GM19025 (cell line): ENCODE measurements at regions not wholly inside any gene's neighbourhood (a gene's known extent, or its start where the extent isn't known, plus 50 kb on each side); places are given as distances from the start of the nearest gene placed in this dataset.

Experiments used
- ATAC-seq: cut with Tn5 transposase; IDR thresholded peaks from one replicate; pipeline ENCODE4 v1.9.1; 2021; ENCODE audit warnings: mild to moderate bottlenecking, low read depth, moderate library complexity; ENCODE audit not compliant: unreplicated experiment

GRCh38 chr13:109870274-109870673 is 83.9 kb upstream of the IRS2 start:
- no peak for ATAC-seq

DNA sequence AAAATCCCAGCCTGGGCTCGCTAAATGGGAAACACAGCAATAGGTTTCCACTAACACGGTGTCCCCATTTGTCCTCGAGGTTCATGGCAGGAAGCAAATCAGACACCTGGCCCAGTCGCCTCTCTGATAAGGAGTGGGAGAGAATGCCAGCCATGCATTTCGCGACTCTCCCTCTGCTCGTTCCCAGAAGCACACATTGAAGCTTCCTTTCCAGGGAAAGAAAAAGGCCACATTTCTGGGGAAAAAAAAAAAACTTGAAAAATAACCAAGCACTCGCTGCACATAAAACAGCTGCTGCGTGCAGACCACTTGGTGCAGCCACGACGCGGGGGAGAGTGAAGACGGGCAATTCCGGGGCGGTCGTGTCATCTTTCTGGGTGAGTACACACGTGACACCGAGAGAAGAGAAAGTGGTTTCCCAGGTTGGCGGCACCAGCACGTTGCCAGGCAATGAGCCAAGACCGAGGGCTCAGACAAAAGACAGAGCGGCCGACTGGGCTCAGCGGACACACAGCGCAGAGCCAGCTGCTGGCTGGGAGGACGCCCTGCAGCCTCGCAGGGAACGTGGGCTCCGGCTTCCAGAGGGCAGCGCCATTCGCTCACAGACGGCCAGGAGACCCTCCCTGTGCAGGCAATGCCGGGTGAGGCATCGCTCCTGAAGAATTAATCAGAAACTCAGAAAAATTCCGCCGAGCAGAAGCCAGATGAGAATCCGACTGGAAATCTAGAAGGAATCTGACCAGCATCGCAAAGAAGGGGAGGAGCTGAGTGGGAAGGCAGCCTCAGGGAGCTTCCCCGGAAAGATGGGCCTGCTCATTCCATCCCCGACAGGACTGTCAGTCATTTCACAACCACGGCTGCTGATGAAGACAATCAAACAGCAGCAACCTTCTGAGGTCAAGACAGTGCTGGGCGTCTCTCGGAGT is 83.2 kb upstream of the IRS2 start:
- no peak for ATAC-seq

DNA sequence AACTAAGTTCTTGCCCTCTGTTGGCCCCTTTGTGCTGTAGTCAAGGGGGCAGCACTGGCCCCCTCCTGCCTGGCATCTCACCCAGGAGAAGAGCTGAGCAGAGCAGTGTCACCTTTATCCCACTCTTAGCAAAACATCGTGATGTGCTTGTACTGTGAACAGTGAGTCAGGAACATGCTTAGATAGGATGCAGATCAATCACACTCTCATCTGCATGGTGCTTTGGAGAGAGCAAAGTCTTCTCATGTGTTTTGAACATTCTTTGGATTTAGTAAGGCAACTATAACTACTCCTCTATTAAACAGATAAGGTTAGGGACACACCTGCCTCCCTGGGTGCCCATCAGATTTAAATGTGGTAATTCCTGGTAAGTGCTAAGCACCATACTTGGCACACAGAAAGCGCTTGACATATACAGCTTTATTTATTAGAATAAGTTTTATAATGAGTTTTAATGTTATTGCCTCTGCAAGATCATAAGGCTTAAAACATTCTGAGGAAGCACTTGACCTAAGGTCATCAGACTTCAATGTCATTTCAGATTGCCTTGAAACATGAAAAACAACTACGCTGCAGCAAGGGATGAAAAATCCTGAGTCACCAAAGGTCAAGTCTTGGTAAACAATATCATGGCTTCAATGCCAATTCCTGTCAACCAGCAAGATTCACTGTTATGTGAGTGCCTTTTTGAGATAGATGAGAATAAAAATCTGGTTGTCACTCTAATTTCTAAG is 82.4 kb upstream of the IRS2 start:
- no peak for ATAC-seq

GRCh38 chr13:109867766-109868165 is 81.4 kb upstream of the IRS2 start:
- no peak for ATAC-seq

DNA sequence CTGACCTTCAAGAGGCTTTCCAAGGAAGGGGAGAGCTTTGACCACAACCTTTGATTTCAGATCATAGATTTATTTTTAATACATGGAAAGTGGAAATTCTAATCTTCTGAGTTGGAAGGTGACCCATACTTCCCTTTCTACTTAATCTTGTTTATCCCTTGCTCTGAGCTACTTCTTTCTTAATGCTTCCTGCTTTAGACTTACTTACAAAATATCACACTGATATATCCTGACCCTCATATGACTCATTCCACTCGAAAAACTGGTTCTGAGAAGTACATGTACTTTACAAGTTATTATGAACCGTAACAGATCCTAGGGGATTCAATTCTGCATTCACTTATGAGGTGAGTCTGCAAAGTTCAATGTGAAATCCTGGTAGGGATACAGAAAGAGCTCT is 76.2 kb upstream of the IRS2 start:
- ATAC-seq = no peak

DNA sequence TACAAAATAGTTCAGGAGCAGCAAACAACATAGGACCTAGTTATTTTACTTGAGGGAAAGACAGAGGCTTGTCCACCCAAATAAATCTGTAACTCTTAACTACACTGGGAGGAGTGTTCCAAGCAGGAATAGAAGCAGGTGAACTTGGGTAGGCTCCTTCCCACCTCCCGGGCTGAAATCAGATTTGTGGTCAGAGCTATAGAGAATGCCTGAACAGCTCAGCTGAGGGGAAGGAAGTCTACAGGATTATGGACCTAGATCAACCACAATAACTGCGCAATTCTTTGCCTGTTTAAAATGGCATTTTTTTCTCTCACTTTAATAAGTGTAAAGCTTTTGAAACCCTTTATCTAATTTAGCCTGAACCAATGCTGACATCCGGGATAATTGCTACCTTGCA is 73.5 kb upstream of the IRS2 start:
- no peak for ATAC-seq

GRCh38 chr13:109859216-109859835 is 72.9 kb upstream of the IRS2 start:
- no peak for ATAC-seq

GRCh38 chr13:109858319-109858718 is 71.9 kb upstream of the IRS2 start:
- no peak for ATAC-seq

DNA sequence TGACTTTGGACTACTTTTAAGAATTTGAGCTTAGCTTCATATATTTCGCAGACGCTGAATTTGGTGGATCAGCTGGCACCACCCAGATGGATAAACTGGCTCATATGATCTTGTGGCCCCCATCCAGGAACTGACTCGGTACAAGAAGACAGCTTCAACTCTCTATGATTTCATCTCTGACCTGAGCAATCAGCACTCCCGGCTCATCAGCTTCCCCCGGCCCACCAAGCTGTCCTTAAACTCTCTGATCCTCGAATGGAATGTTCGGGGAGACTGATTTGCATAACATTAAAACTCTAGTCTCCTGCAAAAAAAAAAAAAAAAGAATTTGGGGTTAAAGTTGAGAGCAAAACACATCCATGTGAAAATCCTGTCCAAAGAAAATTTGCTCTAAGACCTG is 71.4 kb upstream of the IRS2 start:
- no peak for ATAC-seq

- ATAC-seq = no peak
Measured at GRCh38 chr13:109857325-109857724, 70.9 kb upstream of the IRS2 start.

DNA sequence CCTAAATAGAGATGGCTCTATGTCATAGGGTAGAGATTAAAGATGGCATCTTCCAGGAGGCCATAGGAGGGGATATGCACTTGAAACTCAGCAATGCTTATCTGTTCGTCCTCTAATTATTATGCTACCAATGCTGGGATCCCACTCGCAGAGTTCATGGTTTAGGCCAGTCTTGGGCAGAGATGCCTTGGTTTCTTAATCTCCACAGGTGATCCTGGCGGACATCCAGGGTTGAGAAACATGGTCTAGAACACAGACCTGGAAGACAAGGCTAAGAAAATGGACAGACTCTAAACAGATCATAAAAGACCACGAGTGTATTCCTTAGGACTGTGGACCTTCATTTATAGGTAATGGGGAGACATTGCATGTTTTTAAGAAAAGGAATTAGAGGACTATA is 70.0 kb upstream of the IRS2 start:
- ATAC-seq = no peak

DNA sequence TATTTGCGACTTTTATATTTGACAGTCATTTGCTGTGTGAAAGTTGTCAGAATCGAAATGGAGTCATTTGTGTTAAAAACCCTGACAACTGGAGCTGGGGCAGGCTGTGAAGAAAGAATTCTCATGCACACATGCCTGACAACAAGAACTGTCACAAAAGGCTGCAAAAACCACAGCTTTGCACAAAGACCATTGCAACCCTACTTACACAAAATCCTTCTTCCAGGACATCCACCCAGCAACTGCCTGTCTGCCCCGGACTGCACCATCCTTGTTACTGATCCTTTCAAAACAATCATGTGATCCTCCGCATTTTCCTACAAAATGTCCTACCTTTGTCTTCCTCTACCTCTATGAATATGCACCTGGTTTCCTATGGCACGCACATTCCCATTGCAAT is 66.8 kb upstream of the IRS2 start:
- ATAC-seq = no peak

DNA sequence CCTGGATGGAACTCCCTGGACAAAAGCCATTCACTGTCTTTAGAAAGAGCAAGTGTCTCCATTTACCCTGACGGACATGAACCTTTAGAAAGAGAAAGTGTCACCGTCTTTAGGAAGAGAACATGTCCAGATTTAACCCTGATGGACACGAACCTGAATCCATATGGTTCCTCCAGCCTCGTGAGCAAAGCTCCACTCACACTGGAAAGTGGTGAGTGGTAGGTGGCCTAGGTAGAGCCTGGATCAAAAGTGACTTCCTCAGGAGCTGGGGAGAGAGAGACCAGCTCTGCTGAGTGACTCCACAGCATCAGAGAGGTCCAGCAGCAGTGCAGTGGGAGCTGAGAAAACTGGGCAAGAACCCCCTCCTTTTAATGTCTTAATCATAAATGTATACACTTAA is 59.8 kb upstream of the IRS2 start:
- ATAC-seq = no peak

- ATAC-seq = no peak
Measured at GRCh38 chr13:109844396-109844795, 58.0 kb upstream of the IRS2 start.

DNA sequence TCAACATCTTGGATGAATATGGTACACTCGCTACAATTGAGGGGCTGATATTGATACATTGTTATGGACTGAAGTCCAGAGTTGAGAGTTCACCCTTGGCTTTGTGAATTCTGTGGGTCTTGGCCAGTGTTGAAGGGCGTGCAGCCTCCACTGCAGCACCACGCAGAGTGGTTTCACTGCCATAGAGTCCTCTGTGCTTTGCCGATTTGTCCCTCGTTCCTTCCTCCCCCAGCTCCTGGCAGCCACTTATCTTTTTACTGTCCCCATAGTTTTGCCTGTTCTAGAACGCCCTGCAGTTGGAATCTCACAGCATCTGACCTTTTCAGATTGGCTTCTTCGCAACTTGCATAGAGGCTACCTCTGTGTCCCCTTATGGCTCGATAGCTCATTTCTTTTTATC is 57.3 kb upstream of the IRS2 start:
- ATAC-seq = no peak

DNA sequence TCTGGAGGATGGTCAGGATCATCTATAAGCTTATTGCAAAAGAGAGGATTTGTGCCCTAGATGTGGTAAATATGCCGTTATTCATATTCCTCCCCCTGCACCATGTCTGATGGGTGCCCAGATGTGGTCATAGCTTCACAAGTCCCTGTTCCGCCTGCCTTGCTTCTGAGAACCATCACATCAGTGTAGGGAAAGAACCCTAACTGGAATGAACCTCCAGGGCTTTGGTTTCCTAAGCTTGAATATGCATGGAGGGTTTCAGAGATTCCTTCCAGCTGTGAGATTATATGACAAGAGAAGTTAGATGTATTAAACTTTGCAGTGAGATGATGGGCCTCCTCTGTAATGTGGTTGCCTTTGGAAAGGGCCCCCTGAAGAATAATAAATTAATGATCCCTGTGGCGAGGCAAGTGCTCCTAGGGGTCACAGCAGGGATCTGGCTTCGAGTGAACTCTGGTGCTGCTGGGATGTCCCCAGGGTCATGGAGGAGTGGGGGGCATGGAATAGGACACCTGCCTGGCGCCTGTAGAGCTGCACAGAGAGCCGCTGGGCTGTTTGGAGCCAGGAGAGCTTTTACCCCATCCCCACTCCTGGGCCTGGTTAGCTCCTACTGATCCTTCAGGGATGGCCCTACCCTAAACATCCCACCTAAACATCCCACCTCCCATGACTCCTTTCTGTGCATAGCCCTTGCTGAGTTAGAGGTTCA is 56.0 kb upstream of the IRS2 start:
- ATAC-seq = no peak

GRCh38 chr13:109840893-109841287 is 54.5 kb upstream of the IRS2 start:
- no peak for ATAC-seq

- no peak for ATAC-seq
Measured at GRCh38 chr13:109840201-109840892, 54.0 kb upstream of the IRS2 start.

GRCh38 chr13:109836629-109837607 is 50.5 kb upstream of the IRS2 start:
- ATAC-seq = peak; percentile 88
